HG03378 (cell line): ENCODE measurements at regions not wholly inside any gene's neighbourhood (a gene's known extent, or its start where the extent isn't known, plus 50 kb on each side); places are given as distances from the start of the nearest gene placed in this dataset.

Source experiments
- ATAC-seq: cut with Tn5 transposase; IDR thresholded peaks from one replicate; pipeline ENCODE4 v1.9.1; 2021; ENCODE audit warnings: mild to moderate bottlenecking, moderate library complexity; ENCODE audit not compliant: unreplicated experiment

GRCh38 chr3:168187233-168187632 is 91.5 kb upstream of the GOLIM4 start:
- no peak for ATAC-seq

DNA sequence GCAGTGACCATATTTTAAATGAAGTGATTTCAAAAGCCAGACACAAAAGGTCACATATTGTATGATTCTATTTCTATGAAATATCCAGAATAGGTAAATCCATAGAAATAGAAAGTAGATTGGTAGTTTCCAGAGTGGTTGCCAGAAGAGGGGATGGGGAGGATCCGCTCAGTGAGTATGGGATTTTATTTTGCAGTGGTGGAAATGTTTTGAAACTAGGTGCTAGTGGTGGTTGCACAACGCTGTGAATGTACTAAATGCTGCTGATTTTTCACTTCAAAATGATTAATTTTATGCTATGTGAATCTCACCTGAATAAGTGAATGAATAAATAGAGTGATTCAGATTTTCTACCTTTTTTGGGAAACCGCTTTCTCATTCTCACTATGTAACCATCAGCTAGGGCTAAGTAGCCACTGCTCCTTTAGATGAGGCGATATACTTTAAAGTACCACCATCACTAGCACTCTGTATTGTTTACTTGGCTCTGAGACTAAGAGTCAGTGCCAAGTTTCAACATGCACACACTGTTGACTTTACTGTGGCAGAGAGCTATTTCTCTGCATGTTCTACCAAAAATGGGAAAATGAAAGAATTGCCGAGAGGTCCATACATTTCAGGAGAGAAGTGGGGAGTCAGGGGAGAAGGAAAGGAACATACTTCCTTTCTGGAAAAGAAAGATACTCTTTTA is 90.7 kb upstream of the GOLIM4 start:
- ATAC-seq = no peak

- no peak for ATAC-seq
These were observed 88.0 kb upstream of the GOLIM4 start for GRCh38 chr3:168183774-168184173.

DNA sequence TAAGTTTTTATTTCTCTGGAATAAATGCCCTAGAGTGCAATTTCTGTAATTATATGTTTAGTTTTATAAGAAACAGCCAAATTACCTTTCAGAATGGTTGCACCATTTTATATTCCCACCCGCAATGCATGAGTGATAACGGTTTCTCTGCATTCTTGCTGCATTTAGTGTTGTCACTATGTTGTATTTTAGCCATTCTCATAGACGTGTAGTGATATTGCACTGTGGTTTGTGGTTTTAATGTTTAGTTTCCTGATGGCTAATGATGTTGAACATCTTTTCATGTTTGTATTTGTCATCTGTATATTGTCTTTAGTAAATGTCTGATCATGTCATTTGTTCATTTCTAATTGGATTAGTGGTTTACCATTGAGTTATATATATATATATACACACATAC is 73.0 kb upstream of the GOLIM4 start:
- ATAC-seq = no peak

DNA sequence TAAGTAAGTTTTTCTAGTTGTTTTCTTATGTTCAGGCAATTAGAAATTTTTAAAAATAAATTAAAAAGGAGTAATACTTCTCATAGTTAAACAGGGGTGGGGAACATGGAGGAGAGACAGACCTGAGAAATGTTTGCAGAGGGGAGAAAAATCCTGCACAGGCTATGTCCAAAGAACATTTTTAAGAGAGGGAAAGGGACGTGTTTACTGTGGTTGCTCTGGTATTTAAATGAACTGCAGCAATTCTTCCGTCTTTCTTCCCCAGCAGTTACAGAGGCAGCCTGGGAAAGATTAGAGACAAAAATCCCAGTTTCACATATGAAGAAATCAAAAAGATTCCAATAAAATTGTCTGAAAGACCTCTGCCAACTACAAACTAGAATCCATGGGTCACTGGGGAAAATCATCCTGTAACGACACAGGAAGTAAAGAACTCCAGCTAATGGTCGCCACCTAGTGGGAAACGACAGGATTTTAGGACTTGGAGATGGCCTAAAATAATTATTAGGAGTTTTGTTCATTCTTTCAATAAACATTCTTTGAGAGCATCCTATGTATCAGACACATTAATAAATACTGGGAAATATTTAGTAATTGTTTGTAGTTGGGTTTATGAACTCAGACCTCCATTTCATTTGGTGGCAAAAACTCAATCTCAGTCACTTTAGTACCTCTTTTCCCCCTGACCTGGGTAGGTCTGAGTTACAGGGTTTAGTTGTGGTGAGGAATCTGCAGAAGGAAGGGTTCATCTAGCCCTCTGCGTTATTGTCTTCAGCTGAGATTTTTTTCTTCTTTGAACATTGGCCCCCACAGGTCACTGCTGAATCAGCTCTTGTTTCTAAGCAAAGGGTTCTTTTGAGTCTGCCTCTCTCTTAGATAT is 69.9 kb upstream of the GOLIM4 start:
- ATAC-seq = peak; percentile 91

- ATAC-seq = no peak
These were observed 66.4 kb upstream of the GOLIM4 start for GRCh38 chr3:168162172-168162571.

- no peak for ATAC-seq
These were observed 66.0 kb upstream of the GOLIM4 start for GRCh38 chr3:168161696-168162095.

- no peak for ATAC-seq
These were observed 62.2 kb upstream of the GOLIM4 start for GRCh38 chr3:168157903-168158302.

GRCh38 chr3:168157099-168157700 is 61.5 kb upstream of the GOLIM4 start:
- ATAC-seq = no peak

DNA sequence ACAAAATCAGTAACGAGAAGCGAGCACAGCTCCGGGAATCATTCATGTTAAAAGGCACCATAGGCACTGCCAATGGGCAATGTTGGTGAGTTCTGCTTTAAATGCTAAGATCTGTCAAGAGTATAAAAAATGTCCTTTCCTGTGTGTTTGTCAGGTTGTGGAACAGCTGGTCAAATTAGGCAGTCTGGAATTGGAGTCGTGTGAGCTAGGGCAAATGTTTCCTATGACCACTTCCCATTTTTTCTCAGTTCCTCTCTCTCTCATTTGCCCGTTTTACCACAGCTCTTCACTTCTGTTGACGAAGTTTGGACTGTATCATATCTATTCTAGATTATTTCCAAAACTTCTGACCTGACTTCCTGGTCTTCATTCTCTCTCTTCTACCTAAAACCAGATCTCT is 60.8 kb upstream of the GOLIM4 start:
- no peak for ATAC-seq

- ATAC-seq = no peak
These were observed 59.6 kb upstream of the GOLIM4 start for GRCh38 chr3:168155303-168155702.

GRCh38 chr3:168154089-168154488 is 58.4 kb upstream of the GOLIM4 start:
- no peak for ATAC-seq

GRCh38 chr3:168152149-168152548 is 56.4 kb upstream of the GOLIM4 start:
- no peak for ATAC-seq
